HG03159 (cell line): ENCODE measurements at regions not wholly inside any gene's neighbourhood (a gene's known extent, or its start where the extent isn't known, plus 50 kb on each side); places are given as distances from the start of the nearest gene placed in this dataset.
A peak's percentile ranks its signal among the peaks of the same experiment; 100 is the strongest.
"Not testable (repeated sequence)": the region's sequence is repeated elsewhere in the genome, so short reads cannot be mapped to it uniquely, and the experiment has no call there.

Experiments used
- ATAC-seq: cut with Tn5 transposase; IDR thresholded peaks from one replicate; pipeline ENCODE4 v1.9.1; 2021; ENCODE audit warnings: mild to moderate bottlenecking, moderate library complexity; ENCODE audit not compliant: unreplicated experiment

GRCh38 chr6:135644394-135644793 lies 146.9 kb upstream of the AHI1 start:
- ATAC-seq, result no peak

- ATAC-seq, result no peak
Observed at GRCh38 chr6:135647521-135647920, 150.0 kb upstream of the AHI1 start.

GRCh38 chr6:135651964-135652755 lies 154.6 kb upstream of the AHI1 start:
- ATAC-seq, result peak; percentile 98

GRCh38 chr6:135655055-135655454 lies 157.5 kb upstream of the AHI1 start:
- no peak for ATAC-seq

GRCh38 chr6:135657207-135657606 lies 159.7 kb upstream of the AHI1 start:
- ATAC-seq, result no peak

GRCh38 chr6:135658481-135658880 lies 160.9 kb upstream of the AHI1 start:
- no peak for ATAC-seq

GRCh38 chr6:135658916-135659315 lies 161.4 kb upstream of the AHI1 start:
- no peak for ATAC-seq

- no peak for ATAC-seq
Observed at GRCh38 chr6:135664527-135664926, 167.0 kb upstream of the AHI1 start.

- ATAC-seq, result no peak
Observed at GRCh38 chr6:135665935-135666334, 168.4 kb upstream of the AHI1 start.

- no peak for ATAC-seq
Observed at GRCh38 chr6:135667691-135668455, 170.3 kb upstream of the AHI1 start.

GRCh38 chr6:135672256-135672655 lies 174.7 kb upstream of the AHI1 start:
- no peak for ATAC-seq

- no peak for ATAC-seq
Observed at GRCh38 chr6:135673501-135674309, 176.2 kb upstream of the AHI1 start.

- ATAC-seq, result no peak
Observed at GRCh38 chr6:135675026-135675425, 176.5 kb upstream of the PDE7B start.

- ATAC-seq, result no peak
Observed at GRCh38 chr6:135675862-135676261, 175.6 kb upstream of the PDE7B start.

- ATAC-seq, result no peak
Observed at GRCh38 chr6:135680964-135681913, 170.3 kb upstream of the PDE7B start.

- no peak for ATAC-seq
Observed at GRCh38 chr6:135686784-135687301, 164.7 kb upstream of the PDE7B start.

GRCh38 chr6:135688476-135688875 lies 163.0 kb upstream of the PDE7B start:
- ATAC-seq, result not testable (repeated sequence)

GRCh38 chr6:135692426-135692825 lies 159.1 kb upstream of the PDE7B start:
- no peak for ATAC-seq

- no peak for ATAC-seq
Observed at GRCh38 chr6:135693811-135694370, 157.6 kb upstream of the PDE7B start.

GRCh38 chr6:135699705-135700104 lies 151.8 kb upstream of the PDE7B start:
- ATAC-seq, result no peak
